Keratinocyte (primary cell): ENCODE measurements at regions not wholly inside any gene's neighbourhood (a gene's known extent, or its start where the extent isn't known, plus 50 kb on each side); places are given as distances from the start of the nearest gene placed in this dataset.

Experiments
- DNase-seq: peaks from one replicate; pipeline ENCODE4 v3.0.0-alpha.2; 2011; ENCODE audit warnings: low read depth, missing footprints, low spot score
- FAIRE-seq: peaks from 2 replicates; lab custom pipeline; 2011; peaks lifted over from hg19 to GRCh38; lab: Jason Lieb, UNC
- H2AFZ ChIP-seq: 2 replicates; pipeline ENCODE4 v1.6.0; 2012; ENCODE audit warnings: low read length, control low read depth, inconsistent platforms; ENCODE audit not compliant: control insufficient read depth
- H3K27ac ChIP-seq: 2 replicates; pipeline ENCODE4 v1.5.1; 2011; ENCODE audit warnings: low read length; ENCODE audit not compliant: control insufficient read depth, insufficient read depth
- H3K27me3 ChIP-seq: 3 replicates; pipeline ENCODE4 v1.6.0; 2011; ENCODE audit warnings: low read length; ENCODE audit not compliant: control insufficient read depth, insufficient read depth; ENCODE audit errors: extremely low read depth
- H3K36me3 ChIP-seq, 2 experiments: 2 replicates in 1 of 2; 3 replicates in 1 of 2; pipeline ENCODE4 v1.5.1; 2011; ENCODE audit warnings: low read length in 2 of 2, mild to moderate bottlenecking in 1 of 2; ENCODE audit not compliant: control insufficient read depth in 2 of 2, insufficient read depth in 2 of 2; ENCODE audit errors: extremely low read depth in 1 of 2
- H3K4me1 ChIP-seq: 3 replicates; pipeline ENCODE4 v1.5.1; 2011; ENCODE audit warnings: low read length; ENCODE audit not compliant: control insufficient read depth, insufficient read depth; ENCODE audit errors: extremely low read depth
- H3K4me2 ChIP-seq: 3 replicates; pipeline ENCODE4 v1.6.0; 2011; ENCODE audit warnings: low read depth, low read length; ENCODE audit not compliant: control insufficient read depth, insufficient read depth; ENCODE audit errors: extremely low read depth
- H3K4me3 ChIP-seq, 3 experiments: fragments of 200-600 bp in 1 of 3; sonication (generic) in 1 of 3; 2 replicates in 2 of 3; 3 replicates in 1 of 3; pipeline ENCODE4 v1.5.1; 2011 to 2016; ENCODE audit warnings: low read length in 3 of 3, mild to moderate bottlenecking in 3 of 3, control low read depth in 2 of 3, inconsistent platforms in 1 of 3, low read depth in 1 of 3, mixed read lengths in 1 of 3, mixed run types in 1 of 3, moderate library complexity in 1 of 3; ENCODE audit not compliant: control insufficient read depth in 2 of 3, insufficient read depth in 2 of 3; ENCODE audit errors: extremely low read depth in 1 of 3
- H3K79me2 ChIP-seq: 2 replicates; pipeline ENCODE4 v1.6.0; 2012; ENCODE audit warnings: low read length; ENCODE audit not compliant: control insufficient read depth, insufficient read depth
- H3K9ac ChIP-seq: 3 replicates; pipeline ENCODE4 v1.6.0; 2011; ENCODE audit warnings: low read length; ENCODE audit not compliant: control insufficient read depth, insufficient read depth; ENCODE audit errors: extremely low read depth
- H3K9me1 ChIP-seq: 3 replicates; pipeline ENCODE4 v1.6.0; 2011; ENCODE audit warnings: low read length; ENCODE audit not compliant: control insufficient read depth, insufficient read depth; ENCODE audit errors: extremely low read depth
- H3K9me3 ChIP-seq: 2 replicates; pipeline ENCODE4 v1.5.1; 2012; ENCODE audit warnings: low read depth, low read length; ENCODE audit not compliant: control insufficient read depth
- H4K20me1 ChIP-seq: 3 replicates; pipeline ENCODE4 v1.6.0; 2011; ENCODE audit warnings: low read length; ENCODE audit not compliant: control insufficient read depth, insufficient read depth; ENCODE audit errors: extremely low read depth
- CTCF ChIP-seq, 3 experiments: IDR thresholded peaks in 1 of 3; conservative IDR thresholded peaks in 1 of 3; optimal IDR thresholded peaks in 1 of 3; 2 replicates in 2 of 3; 3 replicates in 1 of 3; pipeline versions ENCODE3 to v1.5.1; 2011; ENCODE audit warnings: low read length in 3 of 3, mild to moderate bottlenecking in 3 of 3, moderate library complexity in 2 of 3, control low read depth in 1 of 3, inconsistent platforms in 1 of 3; ENCODE audit not compliant: insufficient read depth in 2 of 3; ENCODE audit errors: extremely low read depth in 1 of 3
- EZH2 ChIP-seq: IDR thresholded peaks from one replicate; pipeline ENCODE4 v1.6.1; 2012; ENCODE audit warnings: inconsistent platforms, mild to moderate bottlenecking, low read length, moderate library complexity
- dilution Hi-C: fragments of 300-500 bp; cut with MboI; formaldehyde crosslinking; loops from one replicate; pipeline ENCODE4 v1.7.0; 2020; ENCODE audit warnings: low sequenced_read_pairs; ENCODE audit not compliant: extremely low pct_ligation_motif_present

- no peaks in the 10 kb centered on the region for H3K27me3 ChIP-seq
- H3K36me3 ChIP-seq, result no peaks in the 10 kb centered on the region
- no peak overlapping the region for H3K4me2 ChIP-seq
- no peaks in the 10 kb centered on the region for H3K9me3 ChIP-seq
- H2AFZ ChIP-seq, result no peak overlapping the region
- FAIRE-seq, result no peak
- no peak for DNase-seq
- H3K79me2 ChIP-seq, result no peaks in the 10 kb centered on the region
- no peak overlapping the region for H3K4me3 ChIP-seq
- H3K9ac ChIP-seq, result no peak overlapping the region
- TF ChIP-seq EZH2 (no peak), CTCF (optimal IDR thresholded peaks at IDR 0.05 in 1 of 3, IDR thresholded peaks at IDR 0.05 in 1 of 3, conservative IDR thresholded peaks at IDR 0.05 in 1 of 3; ENCODE audit: extremely low read depth in 1 of 3, insufficient read depth in 2 of 3, low read length in 3 of 3) (no peak)
- peaks cover 6% of the 10 kb centered on the region for H3K4me1 ChIP-seq
- no peak overlapping the region for H3K27ac ChIP-seq
- no peaks in the 10 kb centered on the region for H3K9me1 ChIP-seq
- dilution Hi-C loops, result no loop called here
- H4K20me1 ChIP-seq, result no peaks in the 10 kb centered on the region
Observed at GRCh38 chr2:150647943-150648342, 160.5 kb upstream of the RND3 start.

- Histone ChIP-seq H3K4me3 (no peak overlapping the region), H3K4me2 (no peak overlapping the region), H3K9ac (no peak overlapping the region), H4K20me1 (no peaks in the 10 kb centered on the region), H3K9me3 (no peaks in the 10 kb centered on the region), H3K4me1 (peaks cover 6% of the 10 kb centered on the region), H3K27ac (no peak overlapping the region), H2AFZ (no peak overlapping the region), H3K9me1 (no peaks in the 10 kb centered on the region), H3K79me2 (no peaks in the 10 kb centered on the region), H3K36me3 (no peaks in the 10 kb centered on the region), H3K27me3 (no peaks in the 10 kb centered on the region)
- FAIRE-seq (no peak), DNase-seq (no peak)
- dilution Hi-C loops, result no loop called here
- TF ChIP-seq EZH2, result no peak
- TF ChIP-seq CTCF (optimal IDR thresholded peaks at IDR 0.05 in 1 of 3, IDR thresholded peaks at IDR 0.05 in 1 of 3, conservative IDR thresholded peaks at IDR 0.05 in 1 of 3; ENCODE audit: extremely low read depth in 1 of 3, insufficient read depth in 2 of 3, low read length in 3 of 3), result no peak
Observed at GRCh38 chr2:150646746-150647145, 159.3 kb upstream of the RND3 start.
